Hepatocyte (in vitro differentiated cells): ENCODE measurements at regions not wholly inside any gene's neighbourhood (a gene's known extent, or its start where the extent isn't known, plus 50 kb on each side); places are given as distances from the start of the nearest gene placed in this dataset.

Experiments used
- CTCF ChIP-seq: fragments of 200-600 bp; sonication (generic); IDR thresholded peaks from 2 replicates; pipeline ENCODE4 v1.5.1; 2016; ENCODE audit warnings: antibody characterized with exemption, mild to moderate bottlenecking; ENCODE audit not compliant: poor library complexity
- EZH2 ChIP-seq: fragments of 200-600 bp; sonication (generic); IDR thresholded peaks from 2 replicates; pipeline ENCODE4 v1.6.1; 2016; ENCODE audit warnings: antibody characterized with exemption, mild to moderate bottlenecking, borderline replicate concordance
- EZH2phosphoT487 ChIP-seq: fragments of 200-600 bp; sonication (generic); IDR thresholded peaks from one replicate; pipeline ENCODE4 v1.6.1; 2018; ENCODE audit warnings: antibody characterized with exemption, mild to moderate bottlenecking, low read depth, moderate library complexity; ENCODE audit not compliant: unreplicated experiment, severe bottlenecking

- TF ChIP-seq CTCF (no peak), EZH2phosphoT487 (no peak), EZH2 (no peak)
Observed at GRCh38 chrX:16039834-16040233, 83.5 kb upstream of the GRPR start.
